ENCODE measurements at regions not wholly inside any gene's neighbourhood (a gene's known extent, or its start where the extent isn't known, plus 50 kb on each side); places are given as distances from the start of the nearest gene placed in this dataset.
"Not testable (repeated sequence)": the region's sequence is repeated elsewhere in the genome, so short reads cannot be mapped to it uniquely, and the experiment has no call there.

DNA sequence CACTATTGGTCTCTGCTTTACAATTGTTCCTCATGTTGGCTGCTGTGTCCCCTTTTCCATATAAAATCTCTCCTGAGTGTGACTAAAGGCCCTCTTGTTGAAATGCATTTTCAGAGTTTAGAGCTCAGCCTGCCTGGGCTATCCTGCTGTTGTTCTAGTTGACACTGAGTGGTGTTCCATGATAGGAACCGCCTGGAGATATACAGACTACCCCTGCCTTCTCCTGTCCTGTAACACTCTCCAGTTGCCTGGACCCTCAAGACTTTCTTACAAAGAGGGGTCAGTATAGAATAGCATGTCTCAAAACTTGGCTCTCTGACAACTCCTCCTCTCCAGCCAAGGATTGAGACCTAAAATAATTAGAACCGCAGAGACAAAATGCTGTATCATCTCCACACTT, 152.0 kb upstream of the POU3F1 start:
- DNase-seq, result no peak

- DNase-seq, result no peak
These were observed 151.5 kb upstream of the POU3F1 start for GRCh38 chr1:38198099-38198498.

DNA sequence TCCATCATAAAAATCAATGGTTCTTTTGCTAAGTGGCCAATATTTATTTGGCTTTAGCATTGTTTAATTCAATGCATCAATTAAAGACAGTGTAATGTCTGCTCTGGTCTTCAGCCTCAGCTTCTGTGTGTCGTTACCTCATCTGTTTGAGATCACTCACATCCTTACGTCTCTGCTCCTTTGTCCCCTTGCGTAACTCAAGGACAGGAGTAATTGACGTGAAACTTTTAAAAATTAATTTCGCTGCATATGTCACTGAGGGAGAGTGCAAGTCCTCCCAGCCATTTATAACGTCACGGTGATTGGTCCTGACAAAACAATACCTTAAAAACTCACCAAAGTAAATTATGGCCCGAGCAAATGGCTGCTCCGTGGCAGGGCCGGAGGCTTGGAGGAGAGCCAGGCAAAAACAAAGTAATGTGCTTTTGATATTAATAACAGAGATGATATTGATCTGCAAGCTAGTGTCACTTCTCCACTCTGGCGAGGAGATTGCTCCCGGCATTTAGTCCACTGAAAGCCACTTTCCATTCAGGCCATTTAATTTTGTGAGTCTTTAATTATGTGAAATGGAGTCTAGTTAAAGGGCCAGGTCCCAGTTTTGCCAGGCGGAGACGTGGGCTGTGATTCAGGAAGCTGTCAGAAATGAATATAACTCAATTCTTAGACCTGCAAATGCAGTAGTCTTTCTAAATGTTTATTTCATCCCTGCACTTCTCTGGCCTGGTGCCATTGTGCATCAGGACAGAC, 150.9 kb upstream of the POU3F1 start:
- no peak for DNase-seq

DNA sequence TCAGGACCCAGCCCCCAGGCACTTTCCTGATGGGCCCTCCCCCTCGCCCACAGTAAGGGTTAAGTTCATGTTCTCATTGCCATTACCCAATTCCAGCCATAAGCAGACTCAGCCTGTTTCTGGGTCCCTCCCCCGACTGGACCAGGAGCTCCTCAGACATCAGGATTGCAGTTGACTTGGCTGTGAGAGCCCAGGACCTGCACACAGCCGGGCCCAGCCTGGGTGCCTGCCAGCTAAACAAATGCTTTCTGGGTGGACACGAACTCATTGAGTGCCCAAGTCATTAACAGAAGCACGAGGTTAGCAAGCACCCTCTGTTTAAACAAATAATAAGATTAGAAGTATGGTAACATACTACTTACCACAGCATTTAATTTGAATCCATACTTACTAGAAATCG, 147.9 kb upstream of the POU3F1 start:
- DNase-seq, result no peak

DNA sequence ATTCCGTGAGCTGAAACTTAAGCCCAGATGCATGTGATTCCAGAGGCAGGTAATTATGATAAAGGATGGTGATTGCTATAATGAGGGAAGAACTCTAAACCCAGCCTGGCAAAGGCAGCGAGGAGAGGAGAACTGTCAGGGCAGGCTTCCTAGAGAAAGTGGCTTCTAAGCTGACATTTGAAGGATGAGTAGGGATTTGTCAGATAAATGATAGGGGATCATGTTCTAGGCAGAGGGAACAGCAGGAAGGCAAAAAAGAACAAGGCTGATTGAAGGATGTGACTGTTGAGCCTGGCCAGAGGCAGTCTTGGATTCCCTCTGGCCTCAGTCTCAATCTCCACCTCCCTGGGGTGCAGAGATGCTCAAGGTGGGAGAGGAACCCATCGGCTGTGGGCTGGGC, 146.4 kb upstream of the POU3F1 start:
- no peak for DNase-seq

DNA sequence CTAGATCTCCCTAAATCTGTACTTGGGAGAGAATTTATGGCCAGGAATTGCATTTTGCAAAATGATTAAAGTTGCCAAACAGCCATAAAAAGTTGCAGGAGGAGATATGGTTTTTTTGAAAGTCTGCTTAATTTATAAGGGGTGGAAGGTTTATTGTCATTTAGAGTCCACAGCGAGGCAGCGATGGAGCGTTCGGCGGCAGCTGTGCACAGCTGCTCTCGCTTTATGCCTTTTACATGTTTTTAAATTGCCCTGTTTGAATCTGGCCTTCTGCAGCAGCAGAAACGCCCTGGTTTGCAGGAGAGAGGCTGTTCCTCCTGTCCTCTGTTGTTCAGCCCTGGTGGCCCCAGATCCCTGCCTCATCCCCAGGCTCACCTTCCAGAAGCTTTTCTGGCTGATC, 144.9 kb upstream of the POU3F1 start:
- no peak for DNase-seq

- no peak for DNase-seq
These were observed 144.4 kb upstream of the POU3F1 start for GRCh38 chr1:38190983-38191382.

GRCh38 chr1:38187552-38187951, 141.0 kb upstream of the POU3F1 start:
- no peak for DNase-seq

DNA sequence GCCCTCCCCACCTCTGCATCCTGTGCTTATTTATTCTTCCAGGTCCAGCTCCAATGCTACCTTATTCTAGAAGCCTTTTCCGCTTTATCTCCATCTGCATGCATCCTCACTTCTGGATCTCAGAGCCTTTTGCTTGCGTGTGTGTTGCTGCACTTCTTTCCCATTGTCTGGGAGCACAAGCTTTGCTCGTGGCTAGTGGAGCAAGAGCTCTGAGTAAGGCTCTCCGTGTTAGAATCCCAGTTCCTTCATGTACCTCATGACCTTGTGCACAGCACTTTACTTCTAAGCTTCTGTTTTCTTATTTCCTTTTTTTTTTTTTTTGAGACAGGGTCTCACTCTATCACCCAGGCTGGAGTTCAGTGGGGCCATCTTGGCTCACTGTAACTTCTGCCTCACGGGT, 140.0 kb upstream of the POU3F1 start:
- no peak for DNase-seq

- no peak for DNase-seq
These were observed 139.3 kb upstream of the POU3F1 start for GRCh38 chr1:38185913-38186312.

- no peak for DNase-seq
These were observed 137.2 kb upstream of the POU3F1 start for GRCh38 chr1:38183747-38184146.

DNA sequence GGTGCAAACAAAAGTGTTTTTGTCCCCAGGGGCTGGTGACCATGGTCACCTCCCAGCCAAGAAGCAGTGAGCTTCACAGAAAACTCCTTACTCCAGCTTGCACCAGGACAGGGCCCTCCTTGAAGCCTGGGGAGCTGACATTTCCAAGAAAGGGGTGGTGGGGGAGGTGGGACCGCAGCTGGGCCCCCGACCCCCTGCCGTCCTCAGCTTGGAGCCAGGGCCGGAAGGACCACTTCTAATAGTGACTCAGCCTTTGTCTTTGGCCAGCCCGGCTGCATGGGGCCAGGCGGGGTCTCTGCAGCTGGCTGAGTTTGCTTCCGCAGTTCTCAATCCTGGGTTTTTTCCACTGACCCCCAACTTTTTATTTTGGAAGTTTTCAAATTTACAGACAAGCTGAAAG, 136.5 kb upstream of the POU3F1 start:
- DNase-seq, result no peak

- not testable (repeated sequence) for DNase-seq
These were observed 133.8 kb upstream of the POU3F1 start for GRCh38 chr1:38180388-38180787.

DNA sequence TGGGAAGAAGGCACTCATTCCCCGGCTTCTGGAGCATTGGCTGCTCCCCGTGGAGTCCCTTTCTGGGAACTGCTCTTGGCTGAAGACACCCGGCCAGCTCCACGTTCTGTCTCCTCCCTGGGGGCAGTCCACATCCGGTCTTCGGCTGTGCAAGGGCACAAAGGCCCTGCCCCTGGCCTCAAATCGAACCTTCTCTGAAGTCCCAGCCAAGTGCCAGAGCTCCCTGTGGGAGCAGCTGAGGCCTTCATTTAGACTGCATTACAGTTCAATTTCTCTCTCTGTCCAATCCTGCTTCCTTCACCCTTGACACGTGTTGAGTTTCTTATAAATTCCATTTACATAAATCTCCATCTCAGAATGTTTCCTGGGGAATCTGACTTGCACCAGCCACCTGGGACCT, 132.9 kb upstream of the POU3F1 start:
- no peak for DNase-seq

- DNase-seq, result no peak
These were observed 131.6 kb upstream of the POU3F1 start for GRCh38 chr1:38178216-38178615.

DNA sequence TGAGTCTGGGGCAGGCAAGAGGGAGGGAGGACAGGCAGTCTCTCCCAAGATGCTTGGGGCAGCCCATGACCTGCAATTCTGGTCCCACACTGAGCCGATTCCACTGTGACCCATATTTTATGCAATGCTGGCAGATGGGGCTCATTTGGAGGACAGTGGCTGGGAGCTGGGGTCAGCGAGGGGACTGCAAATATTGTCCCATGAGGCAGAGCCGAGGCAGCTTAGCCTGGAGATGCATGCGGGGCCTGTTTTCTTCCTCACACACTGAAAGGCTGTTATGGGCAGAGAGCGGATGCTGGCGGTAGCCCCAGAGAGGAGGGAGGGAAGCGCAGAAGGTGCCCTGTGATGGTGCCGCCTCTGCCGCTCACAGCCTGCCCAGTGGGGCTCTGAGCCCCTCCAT, 128.5 kb upstream of the POU3F1 start:
- DNase-seq, result no peak

DNA sequence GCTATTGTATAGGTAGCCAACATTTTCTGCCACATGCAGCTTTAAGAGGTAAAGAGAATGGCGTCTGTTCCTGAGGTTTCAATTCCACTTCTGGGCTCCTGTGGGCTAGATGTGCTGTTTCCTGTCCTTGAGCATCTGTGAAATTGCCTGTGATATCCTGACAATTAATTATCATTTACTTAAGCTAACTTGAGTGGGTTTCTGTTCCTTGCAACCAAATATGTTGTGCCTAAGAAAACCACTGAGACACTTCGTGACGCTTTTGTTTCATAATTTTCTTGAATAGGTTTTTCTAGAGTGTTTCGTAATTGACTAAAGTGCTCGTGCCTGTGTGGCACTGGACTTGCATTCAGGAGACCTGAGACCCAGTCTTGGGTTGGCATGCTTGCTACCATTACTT, 127.3 kb upstream of the POU3F1 start:
- no peak for DNase-seq

DNA sequence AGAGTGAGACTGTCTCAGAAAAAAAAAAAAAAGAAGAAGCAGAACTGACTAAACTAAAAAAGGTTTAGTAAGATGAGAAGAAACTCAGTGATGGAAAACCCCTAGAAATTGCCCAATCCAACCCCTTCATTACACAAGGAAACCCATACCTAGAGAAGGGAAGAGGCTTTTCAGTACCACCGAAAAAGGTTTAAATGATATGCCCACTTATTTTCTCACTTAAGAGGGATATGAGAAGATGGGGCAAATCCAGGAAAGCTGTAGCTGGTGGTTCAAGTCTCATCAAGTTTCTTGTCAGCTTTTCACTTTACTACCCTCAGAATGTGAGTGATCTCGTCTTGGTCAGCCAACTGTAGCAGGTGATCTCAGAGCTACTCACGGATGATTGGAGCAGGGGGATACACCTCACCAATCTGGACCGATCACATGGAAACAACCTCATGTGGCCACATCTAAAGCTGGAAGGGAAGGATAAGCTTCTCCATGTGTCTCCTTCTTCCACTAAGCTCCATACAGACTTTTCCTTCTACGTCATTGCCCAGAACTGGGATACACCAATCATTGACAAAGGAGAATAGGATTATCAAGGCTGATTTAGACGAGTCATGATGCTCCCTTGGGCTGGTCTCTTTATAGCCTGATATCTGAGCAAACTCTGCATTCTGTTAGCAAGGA, 126.7 kb upstream of the POU3F1 start:
- no peak for DNase-seq

- DNase-seq, result no peak
These were observed 122.5 kb upstream of the POU3F1 start for GRCh38 chr1:38169121-38169520.

- no peak for DNase-seq
These were observed 121.8 kb upstream of the POU3F1 start for GRCh38 chr1:38168365-38168764.

GRCh38 chr1:38166461-38166860, 119.9 kb upstream of the POU3F1 start:
- no peak for DNase-seq

GRCh38 chr1:38153778-38154470, 107.3 kb upstream of the POU3F1 start:
- no peak for DNase-seq

DNA sequence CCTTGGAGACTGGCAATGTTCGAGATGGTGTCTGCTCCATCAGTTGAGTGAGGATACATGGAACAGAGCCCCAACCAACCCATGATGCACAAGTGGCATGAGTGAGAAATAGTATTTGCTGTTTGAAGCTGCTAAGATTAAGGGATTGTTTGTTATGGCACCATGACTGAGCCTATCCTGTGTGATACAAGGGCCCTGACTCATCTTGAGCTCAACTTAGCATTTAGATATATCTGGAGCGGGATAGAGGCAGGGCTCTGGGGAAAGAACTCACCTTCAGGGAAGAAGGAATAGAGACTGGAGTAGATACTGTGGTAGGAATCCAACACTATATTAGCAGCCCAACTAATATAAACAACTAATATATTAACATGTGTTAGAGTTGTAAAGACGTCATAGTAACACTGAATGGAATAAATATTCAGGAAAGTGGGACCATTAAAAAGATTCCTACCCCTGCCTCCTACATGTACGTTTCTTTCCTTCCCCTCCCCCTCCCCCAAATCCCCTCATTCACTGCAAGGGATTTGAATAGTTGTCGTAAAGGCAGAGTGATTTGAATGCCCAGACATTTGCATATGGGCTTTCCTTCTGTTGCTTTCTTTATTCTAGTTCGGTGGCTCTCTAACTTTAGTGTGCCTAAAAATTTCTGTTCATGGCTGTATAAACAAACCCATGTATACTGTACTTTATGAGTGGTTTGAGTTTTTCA, 106.6 kb upstream of the POU3F1 start:
- DNase-seq, result no peak
